Hepatocyte (in vitro differentiated cells): ENCODE measurements at regions not wholly inside any gene's neighbourhood (a gene's known extent, or its start where the extent isn't known, plus 50 kb on each side); places are given as distances from the start of the nearest gene placed in this dataset.

ENCODE experiments used
- CTCF ChIP-seq: fragments of 200-600 bp; sonication (generic); IDR thresholded peaks from 2 replicates; pipeline ENCODE4 v1.5.1; 2016; ENCODE audit warnings: antibody characterized with exemption, mild to moderate bottlenecking; ENCODE audit not compliant: poor library complexity
- EZH2 ChIP-seq: fragments of 200-600 bp; sonication (generic); IDR thresholded peaks from 2 replicates; pipeline ENCODE4 v1.6.1; 2016; ENCODE audit warnings: antibody characterized with exemption, mild to moderate bottlenecking, borderline replicate concordance
- EZH2phosphoT487 ChIP-seq: fragments of 200-600 bp; sonication (generic); IDR thresholded peaks from one replicate; pipeline ENCODE4 v1.6.1; 2018; ENCODE audit warnings: antibody characterized with exemption, mild to moderate bottlenecking, low read depth, moderate library complexity; ENCODE audit not compliant: unreplicated experiment, severe bottlenecking

- TF ChIP-seq CTCF (no peak), EZH2phosphoT487 (no peak), EZH2 (no peak)
Measured at GRCh38 chr4:179048839-179049453, 1606.7 kb upstream of the AGA start.
